HG03175 (cell line): ENCODE measurements at regions not wholly inside any gene's neighbourhood (a gene's known extent, or its start where the extent isn't known, plus 50 kb on each side); places are given as distances from the start of the nearest gene placed in this dataset.
"Not testable (repeated sequence)": the region's sequence is repeated elsewhere in the genome, so short reads cannot be mapped to it uniquely, and the experiment has no call there.

Experiments
- ATAC-seq: cut with Tn5 transposase; IDR thresholded peaks from one replicate; pipeline ENCODE4 v1.9.1; 2021; ENCODE audit warnings: mild to moderate bottlenecking, moderate library complexity; ENCODE audit not compliant: unreplicated experiment

GRCh38 chr14:82872494-82872893 is 1338.8 kb upstream of the SEL1L start:
- no peak for ATAC-seq

- ATAC-seq: no peak
These were observed 1345.3 kb upstream of the SEL1L start for GRCh38 chr14:82878951-82879350.

- no peak for ATAC-seq
These were observed 1346.4 kb upstream of the SEL1L start for GRCh38 chr14:82879949-82880535.

- ATAC-seq: no peak
These were observed 1353.0 kb upstream of the SEL1L start for GRCh38 chr14:82886670-82887069.

- no peak for ATAC-seq
These were observed 1356.0 kb upstream of the SEL1L start for GRCh38 chr14:82889701-82890100.

GRCh38 chr14:82896476-82896875 is 1362.8 kb upstream of the SEL1L start:
- ATAC-seq: no peak

GRCh38 chr14:82897469-82898308 is 1364.0 kb upstream of the SEL1L start:
- no peak for ATAC-seq

- no peak for ATAC-seq
These were observed 1372.1 kb upstream of the SEL1L start for GRCh38 chr14:82905762-82906161.

- no peak for ATAC-seq
These were observed 1378.3 kb upstream of the SEL1L start for GRCh38 chr14:82911930-82912329.

- no peak for ATAC-seq
These were observed 1379.7 kb upstream of the SEL1L start for GRCh38 chr14:82913396-82913795.

GRCh38 chr14:82915381-82915780 is 1381.7 kb upstream of the SEL1L start:
- ATAC-seq: no peak

GRCh38 chr14:82935691-82936090 is 1402.0 kb upstream of the SEL1L start:
- ATAC-seq: no peak

- no peak for ATAC-seq
These were observed 1417.5 kb upstream of the SEL1L start for GRCh38 chr14:82951171-82951570.

- no peak for ATAC-seq
These were observed 1430.1 kb upstream of the SEL1L start for GRCh38 chr14:82963756-82964155.

- no peak for ATAC-seq
These were observed 1454.0 kb upstream of the SEL1L start for GRCh38 chr14:82987502-82988124.

GRCh38 chr14:82994547-82994946 is 1460.9 kb upstream of the SEL1L start:
- not testable (repeated sequence) for ATAC-seq

- no peak for ATAC-seq
These were observed 1466.1 kb upstream of the SEL1L start for GRCh38 chr14:82999802-83000201.

GRCh38 chr14:83004456-83005006 is 1470.9 kb upstream of the SEL1L start:
- ATAC-seq: no peak

GRCh38 chr14:83006121-83006670 is 1472.5 kb upstream of the SEL1L start:
- ATAC-seq: no peak

- not testable (repeated sequence) for ATAC-seq
These were observed 1473.4 kb upstream of the SEL1L start for GRCh38 chr14:83007052-83007451.

- ATAC-seq: no peak
These were observed 1474.1 kb upstream of the SEL1L start for GRCh38 chr14:83007641-83008225.
